ENCODE measurements at regions not wholly inside any gene's neighbourhood (a gene's known extent, or its start where the extent isn't known, plus 50 kb on each side); places are given as distances from the start of the nearest gene placed in this dataset.

DNA sequence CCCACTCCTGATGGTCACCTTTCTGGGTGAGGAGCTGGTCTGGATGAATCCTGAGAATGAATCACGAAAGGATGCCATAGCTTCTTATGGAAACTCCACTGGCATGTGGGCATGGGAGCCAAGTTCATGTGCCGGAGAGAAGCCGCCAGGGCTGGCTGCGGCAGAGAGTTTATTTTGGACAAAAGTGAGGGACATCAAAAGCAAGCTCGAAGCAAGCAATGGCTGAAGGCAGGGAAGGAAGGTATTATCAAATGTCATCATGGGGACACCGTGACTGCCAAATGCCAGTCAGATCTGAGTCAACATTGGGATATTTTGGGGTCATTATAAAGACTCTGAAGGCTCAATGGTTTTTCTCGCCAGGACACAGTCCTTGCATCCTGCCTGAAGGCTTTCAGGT lies 249.1 kb downstream of the QKI start:
- DNase-seq, result no peak

DNA sequence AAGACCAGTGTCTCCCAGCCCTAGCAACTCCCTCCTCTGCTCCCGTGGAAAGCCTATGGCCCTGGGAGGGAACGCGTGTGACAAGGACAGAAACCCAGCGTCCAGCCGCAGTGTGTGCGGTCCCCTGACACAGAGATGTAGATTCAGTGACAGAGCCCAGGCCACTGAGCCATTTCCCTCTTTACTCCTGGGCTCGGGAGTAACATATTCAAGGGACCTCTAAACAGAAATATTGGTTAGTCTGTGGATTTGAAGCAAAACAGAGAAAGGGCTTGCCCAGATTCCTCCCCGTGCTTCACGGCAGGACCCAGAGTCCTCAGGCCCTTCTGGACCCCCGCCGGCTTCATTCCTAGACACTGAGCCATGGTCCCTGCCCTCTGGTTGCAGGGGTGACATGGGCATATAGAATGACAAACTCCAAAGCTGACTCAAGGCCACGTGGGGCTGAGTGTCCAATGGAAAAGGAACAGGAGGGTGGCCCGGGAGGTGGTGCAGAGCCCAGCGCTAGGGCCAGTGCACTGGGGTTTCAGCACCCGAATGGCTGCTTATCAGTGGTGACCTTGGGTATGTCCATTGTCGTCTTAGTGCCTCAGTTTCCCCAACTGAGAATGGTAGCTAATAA lies 248.2 kb downstream of the QKI start:
- DNase-seq, result no peak

DNA sequence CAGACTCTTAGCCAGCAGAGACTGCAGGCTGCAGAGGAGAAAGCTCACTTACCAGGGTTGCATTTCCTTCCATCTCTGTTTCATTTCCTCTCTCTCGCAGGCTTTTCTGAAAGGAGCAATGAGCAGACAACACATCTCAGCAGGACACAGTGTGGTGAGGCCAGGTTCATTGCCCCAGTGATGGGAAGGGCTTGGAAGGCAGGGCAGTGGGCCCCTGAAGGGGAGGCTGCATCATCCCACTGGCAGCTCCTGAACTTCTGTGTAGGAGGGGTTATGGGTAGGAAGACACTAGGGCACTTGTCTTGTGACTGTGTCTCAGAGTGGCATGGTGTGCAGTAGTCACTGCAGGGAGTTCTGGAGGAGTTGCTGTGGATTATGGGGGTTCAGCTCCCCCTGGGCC lies 246.8 kb downstream of the QKI start:
- no peak for DNase-seq

GRCh38 chr6:163659803-163660202 lies 245.3 kb downstream of the QKI start:
- no peak for DNase-seq

DNA sequence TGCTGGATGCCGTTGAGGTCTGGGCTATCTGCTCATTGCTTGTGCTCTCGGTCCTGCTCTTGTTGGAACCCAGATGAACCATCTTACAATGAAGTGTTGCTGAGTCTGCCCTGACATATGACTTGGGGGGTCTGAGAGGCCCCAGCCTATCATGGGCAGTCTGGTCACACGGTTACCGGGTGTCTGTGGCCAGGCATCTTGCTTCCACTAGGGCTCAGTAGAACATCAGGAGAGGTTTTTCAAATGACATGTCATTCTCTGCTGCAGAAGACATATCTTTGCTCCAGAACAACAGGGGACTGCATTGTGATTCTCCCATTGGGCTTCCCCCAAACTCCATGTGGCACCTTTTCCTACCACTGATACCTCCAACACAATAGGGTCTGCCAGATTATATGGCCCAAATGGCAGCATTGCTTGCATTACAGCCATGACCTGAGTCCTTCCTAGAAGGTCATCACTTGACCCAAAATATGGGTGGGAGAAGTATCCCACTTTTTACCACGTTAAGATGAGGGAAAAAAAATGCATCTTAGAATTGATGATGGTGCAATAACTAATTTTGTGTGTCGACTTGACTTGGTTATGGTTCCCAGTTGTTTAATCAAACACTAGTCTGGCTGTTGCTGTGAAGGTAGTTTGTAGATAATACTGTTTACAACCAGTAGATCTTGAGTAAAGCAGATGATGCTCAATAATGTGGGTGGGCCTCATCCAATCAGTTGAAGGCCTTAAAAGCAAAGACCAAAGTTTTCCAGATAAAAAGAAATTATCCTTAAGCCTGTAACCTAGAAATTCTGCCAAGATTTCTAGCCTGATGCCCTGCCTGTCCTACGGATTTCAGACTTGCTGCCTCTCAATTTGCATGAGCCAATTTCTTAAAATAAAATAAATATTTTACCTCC lies 241.0 kb downstream of the QKI start:
- DNase-seq, result no peak

GRCh38 chr6:163651915-163652668 lies 237.6 kb downstream of the QKI start:
- DNase-seq, result no peak

- no peak for DNase-seq
Observed at GRCh38 chr6:163651426-163651825, 236.9 kb downstream of the QKI start.

DNA sequence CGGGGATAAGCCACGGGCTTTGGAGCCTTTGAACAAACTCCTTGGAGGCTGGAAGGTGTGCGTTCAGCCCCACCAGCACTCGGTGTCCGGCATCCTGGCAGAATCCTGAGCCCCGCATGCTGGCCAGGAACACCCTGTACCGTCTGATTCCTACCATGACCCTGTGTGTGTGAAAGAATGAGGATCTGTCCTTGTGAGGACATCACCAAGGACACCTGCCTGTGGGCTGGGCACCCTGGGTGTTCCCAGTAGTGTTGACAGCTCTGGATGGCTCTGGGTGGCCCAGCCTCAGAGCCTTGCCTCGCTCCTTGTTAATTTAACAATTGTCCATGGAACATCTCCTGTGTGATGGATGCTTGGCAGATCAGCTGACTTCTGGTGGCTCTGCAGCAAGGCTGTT lies 234.3 kb downstream of the QKI start:
- no peak for DNase-seq

DNA sequence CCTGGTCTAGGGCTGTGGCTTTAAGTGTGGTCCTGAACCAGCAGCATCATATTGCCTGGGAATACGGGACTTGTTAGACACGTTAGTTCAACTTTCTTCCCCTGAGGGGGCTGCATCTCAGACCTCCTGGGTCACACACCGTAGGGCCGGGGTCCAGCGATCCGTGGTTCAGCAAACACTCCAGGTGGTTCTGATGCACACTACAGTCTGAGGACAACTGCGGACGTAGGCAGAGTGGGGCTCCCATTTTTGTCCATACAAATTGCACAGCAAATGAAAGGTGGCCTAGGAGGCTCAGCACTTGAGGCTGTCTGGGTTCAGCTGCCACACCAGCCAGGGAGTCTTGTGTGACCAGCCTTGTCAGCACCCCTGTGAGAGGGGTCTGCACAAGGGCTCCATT lies 233.1 kb downstream of the QKI start:
- no peak for DNase-seq

DNA sequence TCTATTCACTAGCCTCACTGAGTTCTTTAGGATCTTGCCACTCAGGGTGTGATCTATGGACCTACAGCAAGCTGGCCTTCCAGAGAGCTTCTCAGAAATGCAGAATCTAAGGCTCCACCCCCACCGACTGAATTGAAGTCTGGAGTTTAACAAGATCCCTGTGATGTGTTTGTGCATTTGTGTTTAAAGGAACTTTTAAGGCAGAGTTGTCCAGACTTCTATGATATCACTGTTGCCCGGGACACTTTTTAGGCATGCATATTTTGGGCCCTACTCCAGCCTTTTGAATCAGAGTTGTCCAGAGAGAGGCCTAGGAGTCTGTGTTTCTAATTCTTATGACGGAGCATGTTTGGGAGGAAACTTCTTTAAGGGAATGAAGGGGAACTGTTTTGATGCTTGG lies 232.3 kb downstream of the QKI start:
- no peak for DNase-seq

DNA sequence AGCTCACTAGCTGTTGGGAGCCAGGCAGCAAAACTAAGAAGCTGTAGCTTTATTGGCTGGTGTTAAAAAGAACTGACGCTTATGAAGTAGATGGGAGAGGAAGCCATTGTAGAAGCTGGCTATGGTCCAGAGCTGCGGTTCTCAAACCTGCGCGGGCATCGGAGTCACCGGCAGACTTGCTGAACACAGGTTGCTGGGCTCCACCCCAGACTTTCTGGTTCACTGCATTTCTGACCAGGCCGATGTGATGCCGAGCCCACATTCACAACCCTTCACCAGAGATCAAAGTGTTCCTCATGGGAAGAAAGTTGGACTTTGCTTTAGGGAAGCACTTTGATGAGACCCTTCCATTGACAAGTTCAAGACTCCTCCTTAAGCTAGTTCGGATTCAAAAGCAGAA lies 231.6 kb downstream of the QKI start:
- DNase-seq, result no peak

GRCh38 chr6:163645560-163645959 lies 231.0 kb downstream of the QKI start:
- no peak for DNase-seq

GRCh38 chr6:163643866-163644265 lies 229.3 kb downstream of the QKI start:
- no peak for DNase-seq

GRCh38 chr6:163641706-163642105 lies 227.2 kb downstream of the QKI start:
- no peak for DNase-seq

- DNase-seq, result no peak
Observed at GRCh38 chr6:163640641-163641040, 226.1 kb downstream of the QKI start.

DNA sequence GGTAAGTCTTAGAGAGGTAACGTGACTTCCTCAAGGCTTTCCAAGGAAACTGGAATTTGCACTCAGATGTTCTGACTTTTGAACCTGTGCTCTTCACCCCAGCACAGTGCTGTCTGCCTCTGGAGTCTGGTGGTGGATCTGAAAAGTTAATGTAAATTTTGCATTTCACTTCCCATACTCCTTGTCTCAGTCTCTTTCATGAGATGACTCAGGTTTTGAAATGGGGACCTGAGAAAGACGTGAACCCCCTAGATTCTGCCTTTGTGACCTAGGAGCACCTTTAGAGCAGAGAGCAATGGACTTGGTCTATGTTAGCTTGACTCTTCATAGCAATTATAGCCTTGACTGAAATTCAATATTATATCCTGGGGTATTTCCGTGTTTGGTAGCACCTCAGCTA lies 223.0 kb downstream of the QKI start:
- no peak for DNase-seq

- no peak for DNase-seq
Observed at GRCh38 chr6:163635731-163636364, 221.3 kb downstream of the QKI start.

DNA sequence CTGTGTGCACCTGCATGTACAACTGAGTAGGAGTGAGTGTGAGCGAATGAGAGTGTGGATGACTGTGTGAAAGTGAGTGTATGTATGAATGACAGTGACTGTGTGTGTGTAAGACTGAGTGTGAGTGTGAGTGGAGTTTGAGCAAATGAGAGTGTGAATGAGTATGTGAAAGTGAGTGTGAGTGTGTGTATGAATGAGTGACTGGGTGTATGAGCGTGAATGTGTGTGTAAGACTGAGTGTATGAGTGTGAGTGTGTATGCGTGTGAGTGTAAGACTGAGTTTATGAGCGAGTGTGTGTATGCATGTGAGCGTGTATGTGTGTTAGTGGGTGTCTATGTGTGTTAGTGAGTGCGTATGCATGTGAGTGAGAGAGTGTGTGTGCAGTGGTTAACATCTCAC lies 220.8 kb downstream of the QKI start:
- DNase-seq, result no peak

DNA sequence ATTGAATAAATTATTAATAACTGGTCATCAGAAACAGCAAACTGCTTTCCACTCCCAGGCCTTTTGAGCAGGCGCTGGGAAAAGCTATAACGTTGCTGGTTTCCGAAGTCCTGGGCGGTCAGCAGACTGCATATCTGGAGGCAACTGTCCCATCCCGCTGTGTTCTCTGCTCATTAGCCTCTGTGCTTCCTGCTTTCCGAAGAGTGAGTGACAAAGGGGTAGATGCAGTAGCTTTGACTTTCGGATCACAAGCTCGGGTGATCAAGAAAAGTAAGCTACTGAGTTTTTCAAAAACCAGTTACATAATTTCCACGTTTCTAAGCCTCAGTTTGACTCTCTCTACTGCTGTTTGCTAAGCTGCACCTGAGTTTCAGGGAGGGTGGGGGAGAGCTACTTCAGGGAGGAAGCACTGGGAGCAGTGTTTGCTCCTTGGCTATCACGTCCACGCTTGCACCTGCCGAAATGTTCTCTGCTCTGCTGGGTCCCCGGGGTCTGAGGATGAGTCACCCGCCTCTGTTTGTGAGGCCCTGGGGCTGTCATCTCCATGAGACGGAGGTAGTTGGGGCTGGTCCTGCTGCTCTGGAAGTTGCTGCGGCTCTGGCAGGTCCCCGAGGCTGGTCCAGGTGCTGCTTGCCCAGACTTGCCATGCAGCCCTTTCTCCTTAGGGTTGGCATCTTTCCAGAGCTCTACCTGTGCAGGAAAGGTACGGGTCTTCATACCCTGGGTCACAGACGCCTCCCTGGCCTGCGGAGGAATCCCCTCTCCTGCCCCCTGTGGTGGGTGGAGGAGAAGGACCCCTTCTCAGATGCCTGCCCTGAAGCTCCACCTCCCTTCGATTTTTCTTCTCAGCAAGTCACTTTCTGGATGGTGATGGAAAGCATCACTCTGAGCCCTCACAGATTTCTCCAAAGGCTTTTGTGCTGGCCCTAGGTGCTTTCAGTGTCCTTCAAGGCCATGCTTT lies 220.0 kb downstream of the QKI start:
- DNase-seq, result peak; percentile 72

DNA sequence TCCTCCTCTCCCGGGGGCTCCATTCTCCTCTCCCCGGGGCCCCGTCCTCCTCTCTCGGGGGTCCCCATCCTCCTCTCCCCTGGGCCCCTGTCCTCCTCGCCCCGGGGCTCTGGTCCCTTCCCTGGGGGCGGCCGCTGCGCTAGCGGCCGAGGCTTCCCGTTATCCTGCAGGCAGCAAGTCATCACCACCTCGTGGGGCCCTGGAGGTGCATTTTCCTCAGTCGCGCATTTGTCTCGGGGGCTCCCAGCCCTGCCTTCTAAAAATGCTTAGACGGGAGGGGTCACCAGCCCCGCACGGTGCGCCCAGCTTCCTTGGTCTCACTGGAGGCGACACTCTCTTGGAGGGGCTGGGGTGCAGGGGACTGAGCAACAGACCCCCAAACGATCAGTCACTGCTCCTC lies 216.5 kb downstream of the QKI start:
- no peak for DNase-seq

GRCh38 chr6:163630572-163630971 lies 216.1 kb downstream of the QKI start:
- DNase-seq, result no peak

DNA sequence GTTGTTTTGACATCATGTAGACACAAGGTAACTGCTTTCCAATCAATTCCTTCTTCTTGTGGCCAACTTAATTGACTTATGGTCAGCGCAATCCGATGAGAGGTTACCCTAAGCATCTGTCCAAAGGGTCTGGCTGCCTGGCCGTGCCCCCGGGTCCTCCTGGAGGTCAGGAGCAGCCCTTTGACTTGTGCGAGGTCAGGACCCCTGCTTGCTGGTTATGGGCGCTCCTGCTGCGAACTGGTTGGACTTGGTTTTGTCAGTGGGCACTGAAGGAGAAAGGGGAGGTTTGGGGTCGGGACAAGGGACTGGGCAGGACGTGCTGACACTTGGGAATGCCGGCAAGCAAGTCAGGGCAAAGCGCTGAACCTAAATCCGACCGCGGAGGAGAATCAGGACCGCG lies 215.6 kb downstream of the QKI start:
- DNase-seq, result no peak

Data from COR-L47 (cell line).